ENCODE measurements at regions not wholly inside any gene's neighbourhood (a gene's known extent, or its start where the extent isn't known, plus 50 kb on each side); places are given as distances from the start of the nearest gene placed in this dataset.
"Not testable (repeated sequence)": the region's sequence is repeated elsewhere in the genome, so short reads cannot be mapped to it uniquely, and the experiment has no call there.

DNA sequence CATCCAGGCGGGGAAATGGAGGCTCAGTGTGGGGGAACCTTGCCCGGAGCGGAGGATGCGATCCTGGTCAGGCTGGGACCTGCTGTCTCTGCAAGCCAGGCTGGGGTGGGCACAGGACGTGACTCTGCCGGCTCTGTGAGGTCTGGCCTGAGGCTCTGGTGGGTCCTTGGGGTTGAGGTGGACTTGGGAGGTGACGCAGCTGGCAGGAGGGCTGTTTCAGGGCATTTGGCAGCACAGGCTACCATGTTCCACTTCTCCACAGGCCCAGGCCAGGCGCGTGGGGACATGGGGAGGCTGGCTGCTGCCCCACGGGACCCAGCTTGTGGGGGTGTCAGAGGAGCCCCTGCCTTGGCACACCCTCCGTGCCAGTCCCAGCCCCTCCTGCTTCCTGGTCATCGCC lies 1199.7 kb downstream of the BRD1 start:
- Histone ChIP-seq H3K9me3 (ENCODE audit: control insufficient read depth in 2 of 2, low read length in 2 of 2) (no peaks in the 10 kb centered on the region), H3K27me3 (ENCODE audit: control insufficient read depth in 2 of 2, insufficient read depth in 2 of 2, low read length in 2 of 2) (no peaks in the 10 kb centered on the region), H3K36me3 (ENCODE audit: control insufficient read depth in 2 of 2, insufficient read depth in 2 of 2, low read length in 2 of 2) (no peaks in the 10 kb centered on the region), H3K9ac (ENCODE audit: low read depth in 1 of 2, low read length in 2 of 2) (no peak overlapping the region), H3K4me1 (ENCODE audit: control insufficient read depth in 2 of 2, insufficient read depth in 2 of 2, low read length in 2 of 2) (no peaks in the 10 kb centered on the region), H3K27ac (ENCODE audit: low read depth in 2 of 2, low read length in 2 of 2) (no peak overlapping the region), H3K4me3 (ENCODE audit: low read length in 2 of 2) (no peak overlapping the region)

DNA sequence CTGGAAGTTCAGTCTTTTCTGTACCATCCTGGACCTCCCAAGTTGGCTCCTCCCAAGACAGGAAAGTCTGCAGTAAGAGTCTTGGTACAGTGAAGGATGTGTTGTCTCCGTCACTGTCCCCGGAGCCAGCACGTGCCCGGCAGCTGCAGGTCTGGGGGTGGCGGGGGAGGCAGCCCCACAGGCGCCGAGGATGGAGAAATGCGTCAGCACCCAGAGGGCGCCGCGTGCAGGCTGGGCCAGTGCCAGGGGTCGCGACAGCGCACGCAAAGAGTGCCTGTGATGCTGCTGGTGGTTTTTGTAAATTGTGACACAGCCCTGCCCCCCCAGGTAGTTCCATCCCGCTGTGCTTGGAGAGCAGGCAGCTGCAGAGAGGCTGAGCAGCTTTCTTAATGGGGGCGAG lies 1200.5 kb downstream of the BRD1 start:
- no peaks in the 10 kb centered on the region for H3K9me3 ChIP-seq (ENCODE audit: control insufficient read depth in 2 of 2, low read length in 2 of 2)
- H3K4me1 ChIP-seq (ENCODE audit: control insufficient read depth in 2 of 2, insufficient read depth in 2 of 2, low read length in 2 of 2), result no peaks in the 10 kb centered on the region
- no peak overlapping the region for H3K4me3 ChIP-seq (ENCODE audit: low read length in 2 of 2)
- no peak overlapping the region for H3K27ac ChIP-seq (ENCODE audit: low read depth in 2 of 2, low read length in 2 of 2)
- H3K9ac ChIP-seq (ENCODE audit: low read depth in 1 of 2, low read length in 2 of 2), result no peak overlapping the region
- no peaks in the 10 kb centered on the region for H3K27me3 ChIP-seq (ENCODE audit: control insufficient read depth in 2 of 2, insufficient read depth in 2 of 2, low read length in 2 of 2)
- H3K36me3 ChIP-seq (ENCODE audit: control insufficient read depth in 2 of 2, insufficient read depth in 2 of 2, low read length in 2 of 2), result no peaks in the 10 kb centered on the region

DNA sequence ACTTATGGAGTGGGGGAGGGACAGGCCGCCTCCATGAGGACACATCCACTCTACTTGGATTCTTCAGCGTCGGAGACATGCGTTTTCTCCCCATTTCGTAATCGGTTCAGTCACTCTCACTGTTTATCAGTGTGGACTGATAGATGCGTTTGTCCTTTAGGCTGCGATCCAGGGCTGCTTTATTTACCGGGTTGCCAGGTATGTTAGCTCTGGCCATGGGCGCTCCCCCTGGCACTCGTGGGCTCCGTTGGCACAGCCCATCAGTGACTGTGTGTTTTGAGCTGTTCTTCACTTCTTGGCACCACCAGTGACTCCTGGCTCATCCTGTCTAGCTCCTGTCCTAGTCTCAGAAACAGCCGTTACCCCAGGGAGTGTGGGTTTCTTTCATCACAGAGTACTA lies 1203.3 kb downstream of the BRD1 start:
- no peaks in the 10 kb centered on the region for H3K27me3 ChIP-seq (ENCODE audit: control insufficient read depth in 2 of 2, insufficient read depth in 2 of 2, low read length in 2 of 2)
- H3K36me3 ChIP-seq (ENCODE audit: control insufficient read depth in 2 of 2, insufficient read depth in 2 of 2, low read length in 2 of 2), result no peaks in the 10 kb centered on the region
- no peak overlapping the region for H3K4me3 ChIP-seq (ENCODE audit: low read length in 2 of 2)
- no peaks in the 10 kb centered on the region for H3K4me1 ChIP-seq (ENCODE audit: control insufficient read depth in 2 of 2, insufficient read depth in 2 of 2, low read length in 2 of 2)
- no peaks in the 10 kb centered on the region for H3K9me3 ChIP-seq (ENCODE audit: control insufficient read depth in 2 of 2, low read length in 2 of 2)
- H3K27ac ChIP-seq (ENCODE audit: low read depth in 2 of 2, low read length in 2 of 2), result no peak overlapping the region
- H3K9ac ChIP-seq (ENCODE audit: low read depth in 1 of 2, low read length in 2 of 2), result no peak overlapping the region

DNA sequence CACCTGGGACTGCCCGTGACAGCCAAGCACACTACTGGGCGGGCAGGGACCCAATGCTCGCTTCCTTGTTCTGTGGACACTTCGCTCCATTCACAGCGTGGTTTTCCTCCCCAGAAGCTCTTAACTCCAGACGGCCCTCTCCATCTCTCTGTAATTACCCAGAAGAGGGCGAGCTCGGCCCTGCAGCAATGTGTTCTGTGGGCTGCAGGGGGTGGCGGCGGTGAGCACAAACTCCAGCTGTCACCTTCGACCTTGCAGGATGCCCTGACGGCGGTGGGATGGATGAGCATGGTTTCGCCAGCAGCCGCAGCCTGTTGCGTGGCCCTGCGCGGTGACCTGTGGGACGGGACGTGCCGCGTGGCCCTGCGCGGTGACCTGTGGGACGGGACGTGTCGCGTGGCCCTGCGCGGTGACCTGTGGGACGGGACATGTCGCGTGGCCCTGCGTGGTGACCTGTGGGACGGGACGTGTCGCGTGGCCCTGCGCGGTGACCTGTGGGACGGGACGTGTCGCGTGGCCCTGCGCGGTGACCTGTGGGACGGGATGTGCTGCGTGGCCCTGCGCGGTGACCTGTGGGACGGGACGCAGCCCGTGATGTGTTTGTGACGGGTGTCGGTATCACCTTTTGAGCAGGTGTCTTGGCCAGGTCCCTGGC lies 1204.7 kb downstream of the BRD1 start:
- Histone ChIP-seq H3K4me3 (ENCODE audit: low read length in 2 of 2) (no peak overlapping the region), H3K27ac (ENCODE audit: low read depth in 2 of 2, low read length in 2 of 2) (no peak overlapping the region), H3K9me3 (ENCODE audit: control insufficient read depth in 2 of 2, low read length in 2 of 2) (no peaks in the 10 kb centered on the region), H3K27me3 (ENCODE audit: control insufficient read depth in 2 of 2, insufficient read depth in 2 of 2, low read length in 2 of 2) (no peaks in the 10 kb centered on the region), H3K4me1 (ENCODE audit: control insufficient read depth in 2 of 2, insufficient read depth in 2 of 2, low read length in 2 of 2) (no peaks in the 10 kb centered on the region), H3K36me3 (ENCODE audit: control insufficient read depth in 2 of 2, insufficient read depth in 2 of 2, low read length in 2 of 2) (no peaks in the 10 kb centered on the region), H3K9ac (ENCODE audit: low read depth in 1 of 2, low read length in 2 of 2) (no peak overlapping the region)

DNA sequence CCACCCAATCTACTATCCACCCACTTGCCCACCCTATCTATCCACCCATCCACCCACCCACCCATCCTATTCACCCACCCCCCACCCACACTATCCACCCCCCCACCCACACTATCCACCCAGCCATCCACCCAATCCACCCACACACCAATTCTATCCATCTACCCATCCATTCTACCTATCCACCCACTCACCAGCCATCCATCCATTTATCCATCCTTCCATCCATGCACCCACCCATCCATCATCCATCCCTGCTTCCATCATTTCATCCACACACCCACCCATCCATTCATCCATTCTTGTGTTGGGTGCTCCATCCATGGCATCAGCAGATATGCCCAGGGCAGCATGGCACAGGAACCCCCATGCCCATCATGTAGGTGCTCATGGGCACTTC lies 1206.6 kb downstream of the BRD1 start:
- H3K4me3 ChIP-seq (ENCODE audit: low read length in 2 of 2), result no peak overlapping the region
- no peaks in the 10 kb centered on the region for H3K36me3 ChIP-seq (ENCODE audit: control insufficient read depth in 2 of 2, insufficient read depth in 2 of 2, low read length in 2 of 2)
- no peaks in the 10 kb centered on the region for H3K9me3 ChIP-seq (ENCODE audit: control insufficient read depth in 2 of 2, low read length in 2 of 2)
- H3K27me3 ChIP-seq (ENCODE audit: control insufficient read depth in 2 of 2, insufficient read depth in 2 of 2, low read length in 2 of 2), result no peaks in the 10 kb centered on the region
- H3K27ac ChIP-seq (ENCODE audit: low read depth in 2 of 2, low read length in 2 of 2), result no peak overlapping the region
- H3K9ac ChIP-seq (ENCODE audit: low read depth in 1 of 2, low read length in 2 of 2), result no peak overlapping the region
- H3K4me1 ChIP-seq (ENCODE audit: control insufficient read depth in 2 of 2, insufficient read depth in 2 of 2, low read length in 2 of 2), result no peaks in the 10 kb centered on the region

DNA sequence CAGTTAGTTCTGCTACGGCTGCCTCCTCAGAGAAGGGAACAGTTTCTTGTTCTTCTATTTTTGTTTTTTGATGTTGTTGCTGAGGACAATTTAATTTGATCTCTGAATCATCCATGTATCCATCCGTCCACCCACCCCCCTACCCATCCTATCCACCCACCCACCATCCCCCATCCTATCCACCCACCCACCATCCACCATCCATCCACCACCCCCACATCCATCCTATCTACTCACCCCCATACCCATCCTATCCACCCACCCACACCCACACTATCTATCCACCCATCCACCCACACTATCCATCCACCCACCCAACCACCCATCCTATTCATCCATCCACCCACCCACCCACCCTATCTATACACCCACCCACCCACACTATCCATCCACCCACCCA lies 1207.2 kb downstream of the BRD1 start:
- H3K36me3 ChIP-seq (ENCODE audit: control insufficient read depth in 2 of 2, insufficient read depth in 2 of 2, low read length in 2 of 2); H3K4me3 ChIP-seq (ENCODE audit: low read length in 2 of 2); H3K27me3 ChIP-seq (ENCODE audit: control insufficient read depth in 2 of 2, insufficient read depth in 2 of 2, low read length in 2 of 2); H3K27ac ChIP-seq (ENCODE audit: low read depth in 2 of 2, low read length in 2 of 2); H3K4me1 ChIP-seq (ENCODE audit: control insufficient read depth in 2 of 2, insufficient read depth in 2 of 2, low read length in 2 of 2); H3K9me3 ChIP-seq (ENCODE audit: control insufficient read depth in 2 of 2, low read length in 2 of 2); H3K9ac ChIP-seq (ENCODE audit: low read depth in 1 of 2, low read length in 2 of 2): not testable (repeated sequence)

DNA sequence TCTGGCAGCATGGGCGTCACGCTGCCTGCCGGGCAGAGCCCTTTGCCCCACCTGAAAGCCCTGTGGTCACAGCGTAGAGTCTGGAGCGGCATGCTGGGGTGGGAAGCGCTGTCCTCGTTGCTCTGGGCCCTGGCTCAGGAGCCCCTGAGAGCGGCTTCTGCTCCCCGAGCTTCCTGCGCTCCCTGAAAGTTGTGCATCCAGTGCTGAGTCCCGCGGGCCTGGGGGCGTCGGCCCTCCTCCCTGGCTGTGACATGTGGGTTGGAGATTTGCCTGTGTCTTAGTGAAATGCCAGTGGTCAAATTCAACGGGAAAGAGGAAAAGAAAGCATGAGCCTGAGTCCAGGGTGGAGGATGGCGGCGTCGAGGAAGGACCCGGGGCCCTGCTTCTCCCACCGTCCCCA lies 1208.0 kb downstream of the BRD1 start:
- Histone ChIP-seq H3K36me3 (ENCODE audit: control insufficient read depth in 2 of 2, insufficient read depth in 2 of 2, low read length in 2 of 2) (no peaks in the 10 kb centered on the region), H3K27me3 (ENCODE audit: control insufficient read depth in 2 of 2, insufficient read depth in 2 of 2, low read length in 2 of 2) (no peaks in the 10 kb centered on the region), H3K4me3 (ENCODE audit: low read length in 2 of 2) (no peak overlapping the region), H3K9ac (ENCODE audit: low read depth in 1 of 2, low read length in 2 of 2) (no peak overlapping the region), H3K4me1 (ENCODE audit: control insufficient read depth in 2 of 2, insufficient read depth in 2 of 2, low read length in 2 of 2) (no peaks in the 10 kb centered on the region), H3K27ac (ENCODE audit: low read depth in 2 of 2, low read length in 2 of 2) (no peak overlapping the region), H3K9me3 (ENCODE audit: control insufficient read depth in 2 of 2, low read length in 2 of 2) (no peaks in the 10 kb centered on the region)

DNA sequence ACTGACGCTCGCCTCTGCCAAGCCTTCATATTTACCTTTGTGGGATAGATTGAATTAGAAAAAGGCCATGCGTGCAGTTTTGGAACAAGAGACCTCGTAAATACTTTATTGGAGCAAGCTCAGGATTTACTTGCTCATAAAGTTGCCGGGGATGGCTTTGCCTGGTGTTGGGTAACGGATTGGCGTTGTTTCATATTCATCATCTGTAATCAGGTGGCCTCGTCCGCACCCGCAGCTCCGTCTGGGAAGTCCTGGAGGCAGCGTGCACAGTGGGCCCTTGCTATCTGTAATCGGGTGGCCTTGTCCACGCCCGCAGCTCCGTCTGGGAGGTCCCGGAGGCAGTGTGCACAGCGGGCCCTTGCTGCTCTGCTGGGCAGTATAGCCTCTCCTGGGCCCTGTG lies 1209.3 kb downstream of the BRD1 start:
- no peaks in the 10 kb centered on the region for H3K9me3 ChIP-seq (ENCODE audit: control insufficient read depth in 2 of 2, low read length in 2 of 2)
- H3K4me1 ChIP-seq (ENCODE audit: control insufficient read depth in 2 of 2, insufficient read depth in 2 of 2, low read length in 2 of 2), result no peaks in the 10 kb centered on the region
- no peak overlapping the region for H3K27ac ChIP-seq (ENCODE audit: low read depth in 2 of 2, low read length in 2 of 2)
- H3K27me3 ChIP-seq (ENCODE audit: control insufficient read depth in 2 of 2, insufficient read depth in 2 of 2, low read length in 2 of 2), result no peaks in the 10 kb centered on the region
- no peak overlapping the region for H3K9ac ChIP-seq (ENCODE audit: low read depth in 1 of 2, low read length in 2 of 2)
- no peaks in the 10 kb centered on the region for H3K36me3 ChIP-seq (ENCODE audit: control insufficient read depth in 2 of 2, insufficient read depth in 2 of 2, low read length in 2 of 2)
- H3K4me3 ChIP-seq (ENCODE audit: low read length in 2 of 2), result no peak overlapping the region

DNA sequence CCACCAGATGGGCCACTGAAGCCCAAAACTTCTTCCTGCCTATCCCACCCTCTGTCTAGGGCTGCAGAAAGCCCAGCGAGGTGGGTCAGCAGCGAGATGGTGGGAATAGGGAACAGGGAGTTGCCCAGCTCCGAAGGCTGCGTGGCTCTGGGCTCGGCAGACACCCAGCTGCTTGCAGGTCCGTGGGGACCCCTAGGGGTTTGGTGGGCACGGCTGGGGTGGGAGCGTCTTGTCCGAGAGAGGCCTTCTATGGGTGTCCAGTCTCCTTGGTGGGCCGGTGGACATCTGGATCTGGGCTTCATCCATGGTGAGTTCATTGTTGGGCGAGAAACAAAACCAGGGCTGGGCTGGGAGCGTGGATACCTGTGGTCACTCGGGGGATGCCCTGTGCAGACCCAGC lies 1211.0 kb downstream of the BRD1 start:
- Histone ChIP-seq H3K27me3 (ENCODE audit: control insufficient read depth in 2 of 2, insufficient read depth in 2 of 2, low read length in 2 of 2) (no peaks in the 10 kb centered on the region), H3K4me3 (ENCODE audit: low read length in 2 of 2) (no peak overlapping the region), H3K27ac (ENCODE audit: low read depth in 2 of 2, low read length in 2 of 2) (no peak overlapping the region), H3K9ac (ENCODE audit: low read depth in 1 of 2, low read length in 2 of 2) (no peak overlapping the region), H3K36me3 (ENCODE audit: control insufficient read depth in 2 of 2, insufficient read depth in 2 of 2, low read length in 2 of 2) (no peaks in the 10 kb centered on the region), H3K4me1 (ENCODE audit: control insufficient read depth in 2 of 2, insufficient read depth in 2 of 2, low read length in 2 of 2) (no peaks in the 10 kb centered on the region), H3K9me3 (ENCODE audit: control insufficient read depth in 2 of 2, low read length in 2 of 2) (no peaks in the 10 kb centered on the region)

DNA sequence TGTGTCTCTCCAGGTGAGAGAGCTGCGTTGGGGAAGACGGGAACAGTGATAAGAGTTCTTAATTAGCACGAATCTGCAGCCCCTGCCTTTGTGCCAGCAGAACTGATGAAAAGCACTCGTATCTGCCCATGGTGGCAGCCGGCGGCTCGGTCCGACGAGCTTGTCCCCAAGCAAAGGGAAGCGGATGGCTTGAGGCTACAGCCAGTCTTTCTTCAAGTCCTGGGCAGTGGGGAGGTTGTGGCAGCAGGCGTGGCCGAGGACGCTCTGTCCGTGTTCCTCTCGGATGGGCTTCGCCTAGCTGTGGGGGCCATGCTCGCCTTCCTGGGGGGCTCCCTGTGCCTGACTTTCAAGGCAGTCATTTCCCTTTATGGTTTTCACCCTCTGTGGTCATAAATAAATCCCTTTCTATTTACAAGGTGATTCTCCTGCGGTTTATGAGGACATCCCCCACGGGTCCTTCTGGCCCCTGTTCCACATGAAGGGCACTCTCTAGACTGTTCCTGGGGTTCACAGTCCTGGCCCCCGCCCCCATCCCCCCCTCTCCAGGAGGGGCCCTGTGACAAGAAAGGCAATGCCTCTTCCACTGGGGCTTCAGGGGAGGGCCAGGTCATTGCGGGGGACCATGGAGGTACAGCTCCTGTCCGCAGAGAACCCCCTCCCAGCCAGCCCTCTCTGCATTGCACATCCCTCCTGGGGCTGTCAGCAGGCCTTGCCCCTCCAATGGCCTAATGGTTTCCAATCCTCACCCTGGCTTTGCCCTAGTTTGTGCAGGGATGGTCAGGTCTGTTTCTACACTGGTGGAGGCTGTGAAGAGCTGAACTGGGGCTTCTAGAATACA lies 1212.3 kb downstream of the BRD1 start:
- H3K4me3 ChIP-seq (ENCODE audit: low read length in 2 of 2), result no peak overlapping the region
- H3K36me3 ChIP-seq (ENCODE audit: control insufficient read depth in 2 of 2, insufficient read depth in 2 of 2, low read length in 2 of 2), result no peaks in the 10 kb centered on the region
- H3K9ac ChIP-seq (ENCODE audit: low read depth in 1 of 2, low read length in 2 of 2), result no peak overlapping the region
- no peaks in the 10 kb centered on the region for H3K4me1 ChIP-seq (ENCODE audit: control insufficient read depth in 2 of 2, insufficient read depth in 2 of 2, low read length in 2 of 2)
- no peaks in the 10 kb centered on the region for H3K9me3 ChIP-seq (ENCODE audit: control insufficient read depth in 2 of 2, low read length in 2 of 2)
- no peak overlapping the region for H3K27ac ChIP-seq (ENCODE audit: low read depth in 2 of 2, low read length in 2 of 2)
- no peaks in the 10 kb centered on the region for H3K27me3 ChIP-seq (ENCODE audit: control insufficient read depth in 2 of 2, insufficient read depth in 2 of 2, low read length in 2 of 2)
